Trophoblast cell (in vitro differentiated cells and primary cell): ENCODE measurements at regions not wholly inside any gene's neighbourhood (a gene's known extent, or its start where the extent isn't known, plus 50 kb on each side); places are given as distances from the start of the nearest gene placed in this dataset.

Experiments
- DNase-seq, 2 donors: peaks; one replicate each; pipeline ENCODE4 v3.0.0-alpha.2; 2016
- H2AFZ ChIP-seq: 2 replicates; pipeline ENCODE4 v1.6.1; 2013; ENCODE audit warnings: low read length, moderate library complexity, mild to moderate bottlenecking; ENCODE audit not compliant: insufficient read depth, poor library complexity
- H2AK5ac ChIP-seq: 2 replicates; pipeline ENCODE4 v1.6.1; 2013; ENCODE audit warnings: mild to moderate bottlenecking, low read length
- H2BK120ac ChIP-seq: 2 replicates; pipeline ENCODE4 v1.6.1; 2013; ENCODE audit warnings: low read length, mild to moderate bottlenecking, moderate library complexity; ENCODE audit not compliant: insufficient read depth, poor library complexity
- H2BK12ac ChIP-seq: 2 replicates; pipeline ENCODE4 v1.6.1; 2013; ENCODE audit warnings: mild to moderate bottlenecking, low read length, moderate library complexity
- H2BK5ac ChIP-seq: 2 replicates; pipeline ENCODE4 v1.6.1; 2013; ENCODE audit warnings: low read length, low read depth, moderate library complexity, mild to moderate bottlenecking; ENCODE audit not compliant: poor library complexity
- H3K14ac ChIP-seq: 2 replicates; pipeline ENCODE4 v1.6.1; 2013; ENCODE audit warnings: mild to moderate bottlenecking, low read length
- H3K18ac ChIP-seq: 2 replicates; pipeline ENCODE4 v1.6.1; 2013; ENCODE audit warnings: mild to moderate bottlenecking, low read length
- H3K23ac ChIP-seq: 2 replicates; pipeline ENCODE4 v1.6.1; 2013; ENCODE audit warnings: low read length
- H3K27ac ChIP-seq: 2 replicates; pipeline ENCODE4 v1.5.1; 2013; ENCODE audit warnings: low read depth, mild to moderate bottlenecking, inconsistent platforms, low read length, moderate library complexity
- H3K27me3 ChIP-seq: 2 replicates; pipeline ENCODE4 v1.6.1; 2013; ENCODE audit warnings: inconsistent platforms, mild to moderate bottlenecking, low read length, moderate library complexity; ENCODE audit not compliant: insufficient read depth
- H3K36me3 ChIP-seq, 2 experiments: 1 replicate in 1 of 2; 2 replicates in 1 of 2; pipeline ENCODE4 v1.6.1; 2013; ENCODE audit warnings: low read length in 2 of 2, mild to moderate bottlenecking in 2 of 2, moderate library complexity in 1 of 2; ENCODE audit not compliant: insufficient read depth in 2 of 2, control insufficient read depth in 1 of 2
- H3K4ac ChIP-seq: 2 replicates; pipeline ENCODE4 v1.6.1; 2013; ENCODE audit warnings: low read depth, mild to moderate bottlenecking, low read length, moderate library complexity
- H3K4me1 ChIP-seq, 2 experiments: 1 replicate in 1 of 2; 2 replicates in 1 of 2; pipeline ENCODE4 v1.6.1; 2013; ENCODE audit warnings: low read length in 2 of 2, mild to moderate bottlenecking in 2 of 2, moderate library complexity in 1 of 2; ENCODE audit not compliant: insufficient read depth in 2 of 2, control insufficient read depth in 1 of 2
- H3K4me2 ChIP-seq: 2 replicates; pipeline ENCODE4 v1.6.1; 2013; ENCODE audit warnings: inconsistent platforms, mild to moderate bottlenecking, low read length, moderate library complexity
- H3K4me3 ChIP-seq: 2 replicates; pipeline ENCODE4 v1.5.1; 2013; ENCODE audit warnings: mild to moderate bottlenecking, low read depth, low read length, inconsistent platforms
- H3K79me1 ChIP-seq: one replicate; pipeline ENCODE4 v1.6.1; 2013; ENCODE audit warnings: low read length
- H3K79me2 ChIP-seq: 2 replicates; pipeline ENCODE4 v1.6.1; 2013; ENCODE audit warnings: low read length, mild to moderate bottlenecking; ENCODE audit not compliant: control insufficient read depth, insufficient read depth, poor library complexity
- H3K9ac ChIP-seq: 2 replicates; pipeline ENCODE4 v1.6.1; 2013; ENCODE audit warnings: mild to moderate bottlenecking, low read length
- H3K9me3 ChIP-seq: 2 replicates; pipeline ENCODE4 v1.6.1; 2013; ENCODE audit warnings: low read depth, mild to moderate bottlenecking, control low read depth, inconsistent platforms, low read length; ENCODE audit not compliant: insufficient read depth
- H4K12ac ChIP-seq: 2 replicates; pipeline ENCODE4 v1.6.1; 2013; ENCODE audit warnings: low read depth, mild to moderate bottlenecking, low read length, moderate library complexity
- H4K8ac ChIP-seq: 2 replicates; pipeline ENCODE4 v1.6.1; 2013; ENCODE audit warnings: low read depth, mild to moderate bottlenecking, low read length, moderate library complexity
- H4K91ac ChIP-seq: one replicate; pipeline ENCODE4 v1.6.1; 2013; ENCODE audit warnings: low read depth, mild to moderate bottlenecking, low read length, moderate library complexity
- WGBS: extraction: QIAGEN DNeasy Blood & Tissue Kit; methylation state at CpG from one replicate; pipeline ENCODE4 v1.1.7; 2013; ENCODE audit warnings: missing lambda C conversion rate; ENCODE audit not compliant: insufficient read length, insufficient coverage; ENCODE audit errors: extremely low coverage; 5-methylcytosine and 5-hydroxymethylcytosine counted together

GRCh38 chr13:85282876-85283275, 516.3 kb downstream of the SLITRK6 start:
- no peak overlapping the region for H4K8ac ChIP-seq

GRCh38 chr13:85278851-85279250, 520.4 kb downstream of the SLITRK6 start:
- Histone ChIP-seq H2AK5ac (no peak overlapping the region), H2AFZ (no peak overlapping the region), H3K9ac (no peak overlapping the region), H4K8ac (no peak overlapping the region), H4K91ac (no peak overlapping the region), H3K9me3 (no peaks in the 10 kb centered on the region), H3K27me3 (no peaks in the 10 kb centered on the region), H3K79me1 (no peaks in the 10 kb centered on the region), H3K4me2 (no peak overlapping the region), H3K4me3 (no peak overlapping the region), H3K14ac (no peak overlapping the region), H3K79me2 (no peaks in the 10 kb centered on the region), H3K18ac (no peak overlapping the region), H4K12ac (no peak overlapping the region), H3K4me1 (peaks cover 0 to 2% of the 10 kb centered on the region in 2 experiments), H3K23ac (no peak overlapping the region), H3K4ac (no peak overlapping the region), H2BK5ac (no peak overlapping the region), H2BK12ac (no peak overlapping the region), H3K27ac (no peak overlapping the region), H3K36me3 (no peaks in the 10 kb centered on the region), H2BK120ac (no peak overlapping the region)
- no CpG with 5 or more reads among the region's 2 CpGs for WGBS
- DNase-seq, result no peak

More at GRCh38 chr13:85282876-85283275, 516.3 kb downstream of the SLITRK6 start:
- Histone ChIP-seq H2BK5ac (peak overlapping the region; percentile 19), H3K27ac (no peak overlapping the region), H4K91ac (no peak overlapping the region), H3K27me3 (no peaks in the 10 kb centered on the region), H3K4me1 (peaks cover 0 to 2% of the 10 kb centered on the region in 2 experiments), H3K4me2 (no peak overlapping the region), H3K23ac (no peak overlapping the region), H3K14ac (peak overlapping the region; percentile 51), H3K36me3 (no peaks in the 10 kb centered on the region), H3K79me2 (no peaks in the 10 kb centered on the region), H3K79me1 (no peaks in the 10 kb centered on the region), H2BK12ac (no peak overlapping the region), H2BK120ac (peak overlapping the region; percentile 76), H2AFZ (no peak overlapping the region), H3K9ac (no peak overlapping the region), H4K12ac (no peak overlapping the region), H2AK5ac (no peak overlapping the region), H3K9me3 (no peaks in the 10 kb centered on the region), H3K4me3 (no peak overlapping the region), H3K18ac (no peak overlapping the region), H3K4ac (no peak overlapping the region)
- DNase-seq, result peak in 1 of 2 donors; percentile 1
- no CpG with 5 or more reads among the region's 2 CpGs for WGBS

- no peak overlapping the region for H4K91ac ChIP-seq
- no peak overlapping the region for H3K14ac ChIP-seq
- no peaks in the 10 kb centered on the region for H3K79me1 ChIP-seq
- H3K27me3 ChIP-seq, result no peaks in the 10 kb centered on the region
- H2AK5ac ChIP-seq, result no peak overlapping the region
- no peak overlapping the region for H2BK5ac ChIP-seq
- no peak overlapping the region for H2AFZ ChIP-seq
- no peak overlapping the region for H4K8ac ChIP-seq
- H3K4me2 ChIP-seq, result no peak overlapping the region
- H3K23ac ChIP-seq, result no peak overlapping the region
- no peak overlapping the region for H3K9ac ChIP-seq
- H3K18ac ChIP-seq, result no peak overlapping the region
- peaks cover 0 to 1% of the 10 kb centered on the region in 2 experiments for H3K4me1 ChIP-seq
- H3K79me2 ChIP-seq, result no peaks in the 10 kb centered on the region
- no peak overlapping the region for H3K27ac ChIP-seq
- H2BK12ac ChIP-seq, result no peak overlapping the region
- DNase-seq, result no peak
- WGBS, result no CpG with 5 or more reads among the region's 1 CpG
- H3K4me3 ChIP-seq, result no peak overlapping the region
- no peak overlapping the region for H4K12ac ChIP-seq
- no peak overlapping the region for H3K4ac ChIP-seq
- H3K9me3 ChIP-seq, result no peaks in the 10 kb centered on the region
- no peaks in the 10 kb centered on the region for H3K36me3 ChIP-seq
- H2BK120ac ChIP-seq, result no peak overlapping the region
These were observed 521.5 kb downstream of the SLITRK6 start for GRCh38 chr13:85277748-85278147.

- Histone ChIP-seq H2AFZ (no peak overlapping the region), H3K9ac (no peak overlapping the region), H3K36me3 (no peaks in the 10 kb centered on the region), H3K4me3 (no peak overlapping the region), H3K79me1 (peaks cover 9% of the 10 kb centered on the region), H3K9me3 (no peaks in the 10 kb centered on the region), H2BK120ac (peak overlapping the region; percentile 68), H3K4me2 (no peak overlapping the region), H2AK5ac (no peak overlapping the region), H3K27ac (peak overlapping the region; percentile 1), H4K91ac (peak overlapping the region; percentile 59), H3K4ac (no peak overlapping the region), H3K14ac (no peak overlapping the region), H3K4me1 (peaks cover 8 to 11% of the 10 kb centered on the region in 2 experiments), H3K18ac (no peak overlapping the region), H3K23ac (no peak overlapping the region), H4K8ac (peak overlapping the region; percentile 77), H4K12ac (no peak overlapping the region), H2BK12ac (no peak overlapping the region), H2BK5ac (no peak overlapping the region), H3K27me3 (no peaks in the 10 kb centered on the region), H3K79me2 (no peaks in the 10 kb centered on the region)
- WGBS, result no CpG with 5 or more reads among the region's 2 CpGs
- DNase-seq, result no peak
These were observed 532.4 kb downstream of the SLITRK6 start for GRCh38 chr13:85266771-85267170.
